Uterus (tissue), 3 donors: ENCODE measurements at regions not wholly inside any gene's neighbourhood (a gene's known extent, or its start where the extent isn't known, plus 50 kb on each side); places are given as distances from the start of the nearest gene placed in this dataset.

Experiments used
- DNase-seq, 2 donors: peaks; one replicate each; pipeline ENCODE4 v3.0.0-alpha.2; 2019 to 2020
- H3K27ac ChIP-seq, 2 donors: fragments of 200-600 bp; sonication (generic); 1 replicate in 1 of 2; 2 replicates in 1 of 2; pipeline ENCODE4 v1.5.1; 2016 to 2018
- H3K27me3 ChIP-seq, 2 donors: fragments of 200-600 bp; sonication (generic); one replicate each; pipeline ENCODE4 v1.5.1; 2018 to 2019; ENCODE audit warnings: control low read depth in 1 of 2
- H3K36me3 ChIP-seq, 2 donors: fragments of 200-600 bp; sonication (generic); one replicate each; pipeline ENCODE4 v1.5.1; 2019; ENCODE audit warnings: control low read depth in 1 of 2
- H3K4me1 ChIP-seq, 2 donors: fragments of 200-600 bp; sonication (generic); one replicate each; pipeline ENCODE4 v1.5.1; 2018 to 2019; ENCODE audit warnings: control low read depth in 1 of 2
- H3K4me3 ChIP-seq, 2 donors: fragments of 200-600 bp; sonication (generic); 1 replicate in 1 of 2; 2 replicates in 1 of 2; pipeline ENCODE4 v1.5.1; 2018 to 2019; ENCODE audit warnings: mild to moderate bottlenecking in 1 of 2
- H3K9me3 ChIP-seq, 2 donors: fragments of 200-600 bp; sonication (generic); one replicate each; pipeline ENCODE4 v1.5.1; 2019; ENCODE audit warnings: control low read depth in 1 of 2
- CTCF ChIP-seq, 4 experiments: fragments of 200-600 bp in 2 of 4; fragments of 450-650 bp in 2 of 4; sonication (generic) in 2 of 4; IDR thresholded peaks; one replicate each; pipeline ENCODE4 v1.5.1; 2016 to 2019; ENCODE audit warnings: antibody characterized with exemption in 4 of 4, mild to moderate bottlenecking in 2 of 4, moderate library complexity in 1 of 4
- POLR2A ChIP-seq, 2 donors: fragments of 450-650 bp; IDR thresholded peaks; one replicate each; pipeline ENCODE4 v1.6.1; 2016; ENCODE audit warnings: antibody characterized with exemption in 2 of 2, mild to moderate bottlenecking in 1 of 2, moderate library complexity in 1 of 2
- intact Hi-C: fragments of 100-400 bp; cut with DNase I; formaldehyde crosslinking; loops from one replicate; pipeline ENCODE4 v1.15.1; 2023; ENCODE audit warnings: low total_unique reads
- donor health status: DM: yes; HTN: yes; CAD: no.

- Histone ChIP-seq H3K27me3 (no peaks in the 10 kb centered on the region), H3K9me3 (no peaks in the 10 kb centered on the region), H3K4me1 (no peaks in the 10 kb centered on the region), H3K27ac (no peak overlapping the region), H3K36me3 (no peaks in the 10 kb centered on the region), H3K4me3 (no peak overlapping the region)
- TF ChIP-seq CTCF (IDR thresholded peaks at IDR 0.05) (no peak), POLR2A (IDR thresholded peaks at IDR 0.05) (no peak)
- intact Hi-C loops = no loop called here
- DNase-seq = no peak
Measured at GRCh38 chr18:57906852-57907251, 103.7 kb upstream of the ATP8B1 start.

GRCh38 chr18:57904535-57904934 lies 101.4 kb upstream of the ATP8B1 start:
- no peaks in the 10 kb centered on the region for H3K9me3 ChIP-seq
- no peak for DNase-seq
- no peaks in the 10 kb centered on the region for H3K27me3 ChIP-seq
- H3K27ac ChIP-seq = no peak overlapping the region
- H3K36me3 ChIP-seq = no peaks in the 10 kb centered on the region
- no peak overlapping the region for H3K4me3 ChIP-seq
- no peak for TF ChIP-seq POLR2A (IDR thresholded peaks at IDR 0.05)
- no peak for TF ChIP-seq CTCF (IDR thresholded peaks at IDR 0.05)
- intact Hi-C loops = no loop called here
- H3K4me1 ChIP-seq = no peaks in the 10 kb centered on the region

- Histone ChIP-seq H3K4me3 (no peak overlapping the region), H3K4me1 (no peaks in the 10 kb centered on the region), H3K27me3 (no peaks in the 10 kb centered on the region), H3K36me3 (no peaks in the 10 kb centered on the region), H3K27ac (no peak overlapping the region), H3K9me3 (no peaks in the 10 kb centered on the region)
- intact Hi-C loops = no loop called here
- TF ChIP-seq POLR2A (IDR thresholded peaks at IDR 0.05) (no peak), CTCF (IDR thresholded peaks at IDR 0.05) (no peak)
- DNase-seq = no peak
Measured at GRCh38 chr18:57902721-57903120, 99.6 kb upstream of the ATP8B1 start.

GRCh38 chr18:57901825-57902589 lies 98.9 kb upstream of the ATP8B1 start:
- no peaks in the 10 kb centered on the region for H3K36me3 ChIP-seq
- intact Hi-C loops = no loop called here
- no peak for DNase-seq
- H3K27ac ChIP-seq = no peak overlapping the region
- H3K4me1 ChIP-seq = no peaks in the 10 kb centered on the region
- TF ChIP-seq POLR2A (IDR thresholded peaks at IDR 0.05) = no peak
- no peak for TF ChIP-seq CTCF (IDR thresholded peaks at IDR 0.05)
- no peaks in the 10 kb centered on the region for H3K27me3 ChIP-seq
- H3K9me3 ChIP-seq = no peaks in the 10 kb centered on the region
- H3K4me3 ChIP-seq = no peak overlapping the region

GRCh38 chr18:57900906-57901435 lies 97.9 kb upstream of the ATP8B1 start:
- Histone ChIP-seq H3K4me3 (no peak overlapping the region), H3K9me3 (no peaks in the 10 kb centered on the region), H3K27me3 (no peaks in the 10 kb centered on the region), H3K36me3 (no peaks in the 10 kb centered on the region), H3K27ac (no peak overlapping the region), H3K4me1 (no peaks in the 10 kb centered on the region)
- no peak for DNase-seq
- TF ChIP-seq POLR2A (IDR thresholded peaks at IDR 0.05) (no peak), CTCF (IDR thresholded peaks at IDR 0.05) (no peak)
- intact Hi-C loops = no loop called here
